ENCODE measurements at regions not wholly inside any gene's neighbourhood (a gene's known extent, or its start where the extent isn't known, plus 50 kb on each side); places are given as distances from the start of the nearest gene placed in this dataset.

DNA sequence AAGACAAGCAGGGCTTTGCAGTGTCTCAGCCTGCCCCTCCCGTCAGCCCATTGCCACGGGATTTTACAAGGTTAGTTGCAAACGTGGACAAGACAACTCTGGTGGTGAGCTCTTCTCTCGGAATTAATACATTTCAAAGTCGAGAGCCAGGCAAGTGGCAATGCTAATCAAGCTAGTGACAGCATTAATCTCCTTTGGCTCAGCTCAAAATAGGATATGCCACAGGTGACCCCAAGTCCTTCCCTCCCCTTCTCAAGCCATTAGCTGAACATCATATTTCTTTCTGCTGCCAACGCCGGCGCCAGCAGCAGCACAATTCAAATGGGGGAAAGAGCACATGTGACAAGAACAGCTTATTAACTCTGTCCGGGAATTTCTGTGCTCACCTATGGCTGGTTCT lies 190.1 kb downstream of the ATPSCKMT start:
- 28 to 46% methylated on average over 9 of the region's 9 CpGs for WGBS, 2 donors (ENCODE audit: low coverage in 1 of 2)
- Histone ChIP-seq H3K36me3 (no peaks in the 10 kb centered on the region), H3K27ac (no peak overlapping the region), H3K4me1 (no peaks in the 10 kb centered on the region), H3K27me3 (no peaks in the 10 kb centered on the region), H3K9me3 (no peaks in the 10 kb centered on the region), H3K4me3 (no peak overlapping the region)
- ATAC-seq = no peak
- TF ChIP-seq POLR2AphosphoS5 (IDR thresholded peaks at IDR 0.05) (no peak), EP300 (IDR thresholded peaks at IDR 0.05) (no peak), POLR2A (IDR thresholded peaks at IDR 0.05) (no peak)
- TF ChIP-seq, protein P1, sequence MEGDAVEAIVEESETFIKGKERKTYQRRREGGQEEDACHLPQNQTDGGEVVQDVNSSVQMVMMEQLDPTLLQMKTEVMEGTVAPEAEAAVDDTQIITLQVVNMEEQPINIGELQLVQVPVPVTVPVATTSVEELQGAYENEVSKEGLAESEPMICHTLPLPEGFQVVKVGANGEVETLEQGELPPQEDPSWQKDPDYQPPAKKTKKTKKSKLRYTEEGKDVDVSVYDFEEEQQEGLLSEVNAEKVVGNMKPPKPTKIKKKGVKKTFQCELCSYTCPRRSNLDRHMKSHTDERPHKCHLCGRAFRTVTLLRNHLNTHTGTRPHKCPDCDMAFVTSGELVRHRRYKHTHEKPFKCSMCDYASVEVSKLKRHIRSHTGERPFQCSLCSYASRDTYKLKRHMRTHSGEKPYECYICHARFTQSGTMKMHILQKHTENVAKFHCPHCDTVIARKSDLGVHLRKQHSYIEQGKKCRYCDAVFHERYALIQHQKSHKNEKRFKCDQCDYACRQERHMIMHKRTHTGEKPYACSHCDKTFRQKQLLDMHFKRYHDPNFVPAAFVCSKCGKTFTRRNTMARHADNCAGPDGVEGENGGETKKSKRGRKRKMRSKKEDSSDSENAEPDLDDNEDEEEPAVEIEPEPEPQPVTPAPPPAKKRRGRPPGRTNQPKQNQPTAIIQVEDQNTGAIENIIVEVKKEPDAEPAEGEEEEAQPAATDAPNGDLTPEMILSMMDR (IDR thresholded peaks at IDR 0.05) = no peak

DNA sequence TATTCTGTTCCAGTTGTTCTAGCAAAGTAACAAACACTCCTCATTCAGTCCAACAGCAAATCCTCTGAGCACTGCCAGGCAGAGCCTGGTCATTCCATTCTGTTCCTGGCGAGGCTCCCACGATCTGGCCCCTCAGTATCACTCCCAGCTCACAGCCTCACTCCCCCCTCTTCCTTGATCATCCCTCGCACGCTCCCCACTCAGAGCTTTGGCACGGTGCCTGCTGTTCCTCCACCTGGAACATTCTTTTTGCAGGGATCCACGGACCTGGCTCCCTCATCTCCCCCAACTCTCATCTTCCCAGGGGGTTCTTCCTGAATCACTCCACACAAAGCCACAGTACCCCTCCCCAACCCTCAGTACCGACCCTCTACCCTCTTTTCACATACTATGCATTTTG lies 192.3 kb downstream of the ATPSCKMT start:
- H3K36me3 ChIP-seq = no peaks in the 10 kb centered on the region
- 52 to 70% methylated on average over 3 to 7 of the region's 7 CpGs for WGBS, 2 donors (ENCODE audit: low coverage in 1 of 2)
- no peaks in the 10 kb centered on the region for H3K27me3 ChIP-seq
- no peak for ATAC-seq
- TF ChIP-seq POLR2AphosphoS5 (IDR thresholded peaks at IDR 0.05) = no peak
- TF ChIP-seq, protein P1 (IDR thresholded peaks at IDR 0.05) = no peak
- no peak for TF ChIP-seq EP300 (IDR thresholded peaks at IDR 0.05)
- no peak for TF ChIP-seq POLR2A (IDR thresholded peaks at IDR 0.05)
- H3K27ac ChIP-seq = no peak overlapping the region
- no peak overlapping the region for H3K4me3 ChIP-seq
- peaks cover 0 to 7% (median 0%) of the 10 kb centered on the region in 3 donors for H3K9me3 ChIP-seq
- no peaks in the 10 kb centered on the region for H3K4me1 ChIP-seq

DNA sequence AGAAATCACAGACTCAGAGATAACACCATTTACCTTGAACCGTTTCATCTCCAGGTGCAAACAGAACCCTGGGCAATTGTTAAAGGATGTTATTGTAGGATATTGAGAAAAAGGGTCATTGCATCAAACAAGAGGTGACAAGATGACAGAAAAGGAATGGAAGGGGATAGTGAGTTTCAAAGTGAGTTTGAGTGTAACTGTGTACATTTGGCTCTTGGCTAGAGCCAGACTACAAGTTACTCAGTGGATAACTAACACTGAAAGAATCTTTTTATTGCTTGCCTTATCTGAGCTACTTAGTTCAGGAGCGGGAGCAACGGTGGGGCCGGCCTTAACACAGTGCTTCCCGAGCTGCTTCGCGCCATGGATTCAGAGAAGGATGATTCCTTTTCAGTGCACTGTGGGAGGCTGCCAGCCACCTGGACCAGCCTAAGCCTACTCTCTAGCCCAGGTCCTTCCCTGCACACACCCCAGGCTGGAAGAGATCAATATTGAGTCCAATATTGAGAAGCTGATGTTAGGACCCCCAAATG lies 193.4 kb downstream of the ATPSCKMT start:
- 72 to 74% methylated on average over 2 to 7 of the region's 7 CpGs for WGBS, 2 donors (ENCODE audit: low coverage in 1 of 2)

DNA sequence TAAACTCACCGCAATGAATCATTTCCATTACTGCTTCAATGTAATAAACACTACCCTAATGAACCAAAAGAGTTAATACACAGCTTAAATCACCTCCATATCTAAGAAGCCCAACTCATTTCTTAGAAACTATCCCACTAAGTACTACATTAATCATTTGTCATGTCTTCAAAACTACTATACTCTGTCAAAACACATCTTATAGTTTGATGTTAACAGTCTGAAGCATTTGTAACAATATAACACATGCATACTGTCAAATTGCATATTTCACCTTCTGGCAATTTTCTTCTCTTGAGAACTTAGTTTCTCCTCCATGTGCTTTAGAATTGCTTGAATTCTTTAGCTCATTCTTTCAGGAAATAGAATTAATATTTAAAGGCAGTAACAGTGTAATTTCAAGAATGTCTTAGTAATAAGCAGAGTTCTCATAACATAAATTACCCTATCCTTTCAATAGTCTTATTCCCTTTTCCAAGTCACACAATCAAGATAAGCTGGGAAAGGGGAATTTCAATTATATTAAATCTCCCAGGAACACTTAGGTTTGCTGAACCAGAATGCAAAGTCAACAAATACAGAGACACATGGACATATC lies 199.7 kb downstream of the ATPSCKMT start:
- 44 to 57% methylated on average over 1 of the region's 1 CpG for WGBS, 2 donors (ENCODE audit: low coverage in 1 of 2)
- Histone ChIP-seq H3K27me3 (no peaks in the 10 kb centered on the region), H3K9me3 (peaks cover 0 to 26% (median 0%) of the 10 kb centered on the region in 3 donors), H3K36me3 (no peaks in the 10 kb centered on the region), H3K27ac (no peak overlapping the region), H3K4me1 (no peaks in the 10 kb centered on the region), H3K4me3 (no peak overlapping the region)
- ATAC-seq = no peak
- TF ChIP-seq POLR2A (IDR thresholded peaks at IDR 0.05) (no peak), POLR2AphosphoS5 (IDR thresholded peaks at IDR 0.05) (no peak), EP300 (IDR thresholded peaks at IDR 0.05) (no peak)
- TF ChIP-seq, protein P1 (IDR thresholded peaks at IDR 0.05) = no peak

More for the DNA sequence above, 193.4 kb downstream of the ATPSCKMT start:
- Histone ChIP-seq H3K4me1 (no peaks in the 10 kb centered on the region), H3K27ac (no peak overlapping the region), H3K27me3 (no peaks in the 10 kb centered on the region), H3K36me3 (no peaks in the 10 kb centered on the region), H3K4me3 (no peak overlapping the region), H3K9me3 (peaks cover 0 to 18% (median 0%) of the 10 kb centered on the region in 3 donors)
- ATAC-seq = no peak
- TF ChIP-seq POLR2AphosphoS5 (IDR thresholded peaks at IDR 0.05) = no peak
- TF ChIP-seq, protein P1 (IDR thresholded peaks at IDR 0.05) = no peak
- no peak for TF ChIP-seq POLR2A (IDR thresholded peaks at IDR 0.05)
- TF ChIP-seq EP300 (IDR thresholded peaks at IDR 0.05) = no peak

DNA sequence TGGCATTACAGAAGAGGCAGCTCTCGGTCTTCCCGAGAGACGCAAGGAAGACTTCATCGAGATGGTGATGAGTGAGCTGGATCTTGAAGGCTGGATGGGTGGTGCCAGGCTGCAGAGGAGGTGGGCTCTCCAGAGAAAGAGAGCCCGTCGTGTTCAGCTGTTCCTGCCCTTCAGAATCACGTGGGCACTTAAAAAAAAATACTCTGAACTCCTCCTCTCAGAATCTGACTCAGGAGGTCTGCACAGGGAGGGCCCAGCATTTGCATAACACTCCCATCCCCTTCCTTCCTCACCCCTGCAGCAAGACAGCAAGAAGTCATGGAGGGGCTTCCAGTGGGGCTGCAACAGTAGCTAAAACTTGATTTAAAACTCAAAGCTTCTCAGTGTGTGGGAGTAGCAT lies 203.0 kb downstream of the ATPSCKMT start:
- no peak for ATAC-seq
- WGBS, 2 donors (ENCODE audit: low coverage in 1 of 2) = 30 to 78% methylated on average over 2 to 7 of the region's 7 CpGs
- H3K4me1 ChIP-seq = no peaks in the 10 kb centered on the region
- no peaks in the 10 kb centered on the region for H3K36me3 ChIP-seq
- H3K27me3 ChIP-seq = no peaks in the 10 kb centered on the region
- no peak overlapping the region for H3K4me3 ChIP-seq
- TF ChIP-seq EP300 (IDR thresholded peaks at IDR 0.05) = no peak
- no peak for TF ChIP-seq POLR2AphosphoS5 (IDR thresholded peaks at IDR 0.05)
- H3K27ac ChIP-seq = no peak overlapping the region
- H3K9me3 ChIP-seq = peaks cover 0 to 12% (median 0%) of the 10 kb centered on the region in 3 donors

Measured in gastroesophageal sphincter (tissue), 4 donors.